Activated T-cell treated with anti-CD3 and anti-CD28 coated beads, Interleukin-2, amount 50 U/mL, for 72 hours (primary cell): ENCODE measurements at regions not wholly inside any gene's neighbourhood (a gene's known extent, or its start where the extent isn't known, plus 50 kb on each side); places are given as distances from the start of the nearest gene placed in this dataset.
"Not testable (repeated sequence)": the region's sequence is repeated elsewhere in the genome, so short reads cannot be mapped to it uniquely, and the experiment has no call there.

ENCODE experiments used
- ATAC-seq, 2 donors: fragments of 150-1000 bp; cut with Tn5 transposase; replicated peaks in 1 of 2; 2 replicates each; pipeline ENCODE4 v1.10.0; 2021; ENCODE audit warnings: moderate library complexity in 2 of 2, mild to moderate bottlenecking in 1 of 2
- DNase-seq, 2 donors: peaks; one replicate each; pipeline ENCODE4 v3.0.0; 2021 to 2022; ENCODE audit warnings: mixed read lengths in 1 of 2
- H3K27ac Mint-ChIP-seq: one replicate; pipeline ENCODE4 v1.8.0; 2022; ENCODE audit warnings: mild to moderate bottlenecking, moderate library complexity, mixed read lengths
- H3K27me3 Mint-ChIP-seq: one replicate; pipeline ENCODE4 v1.8.0; 2022; ENCODE audit warnings: low read depth, mixed read lengths
- H3K36me3 Mint-ChIP-seq, 2 donors: one replicate each; pipeline ENCODE4 v1.8.0; 2022; ENCODE audit warnings: mixed read lengths in 2 of 2, mild to moderate bottlenecking in 1 of 2; ENCODE audit not compliant: insufficient read depth in 2 of 2
- H3K4me1 Mint-ChIP-seq: one replicate; pipeline ENCODE4 v1.8.0; 2022; ENCODE audit warnings: low read depth, mixed read lengths
- H3K4me3 Mint-ChIP-seq, 2 donors: one replicate each; pipeline ENCODE4 v1.8.0; 2022; ENCODE audit warnings: mild to moderate bottlenecking in 2 of 2, mixed read lengths in 2 of 2, moderate library complexity in 2 of 2
- H3K9me3 Mint-ChIP-seq, 2 donors: one replicate each; pipeline ENCODE4 v1.8.0; 2022; ENCODE audit warnings: mixed read lengths in 2 of 2

DNA sequence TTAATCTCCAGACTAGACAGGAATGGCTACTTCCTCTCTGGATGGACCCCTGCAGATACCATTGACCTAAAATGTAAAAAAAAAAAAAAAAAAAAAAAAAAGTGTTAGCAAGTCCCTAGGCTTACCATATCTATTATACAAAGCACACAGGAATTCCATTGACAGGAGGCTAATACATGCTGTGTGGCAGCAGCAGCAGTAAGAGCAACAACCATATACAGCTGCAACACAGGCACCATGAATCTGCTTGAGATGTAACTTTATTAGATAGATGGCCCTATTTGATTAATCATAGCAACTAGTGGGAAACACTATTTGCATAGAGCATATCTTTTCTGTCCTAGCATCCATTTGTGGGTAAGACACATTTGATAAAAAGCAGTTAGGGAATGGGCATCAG, 1447.1 kb downstream of the FAM181B start:
- Mint-ChIP-seq H3K4me3 (no peak overlapping the region), H3K27ac (no peak overlapping the region), H3K4me1 (no peaks in the 10 kb centered on the region), H3K9me3 (peaks cover 10 to 16% of the 10 kb centered on the region in 2 donors), H3K27me3 (no peaks in the 10 kb centered on the region), H3K36me3 (peaks cover 0 to 2% of the 10 kb centered on the region in 2 donors)
- no peak for ATAC-seq
- DNase-seq = no peak

DNA sequence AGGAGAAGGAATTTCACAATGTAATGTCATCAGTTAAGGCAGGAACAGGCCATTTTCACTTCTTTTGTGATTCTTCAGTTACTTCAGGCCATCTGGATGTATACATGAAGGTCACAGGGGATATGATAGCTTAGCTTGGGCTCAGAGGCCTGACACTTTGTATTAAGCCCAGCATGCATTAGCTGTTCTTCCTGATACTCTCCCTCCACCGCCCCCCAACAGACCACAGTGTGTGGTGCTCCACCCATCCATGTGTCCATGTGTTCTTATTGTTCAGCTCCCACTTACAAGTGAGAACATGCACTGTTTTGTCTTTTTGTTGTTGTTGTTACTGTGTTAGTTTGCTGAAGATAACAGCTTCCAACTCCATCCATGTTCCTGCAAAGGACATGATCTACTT, 1453.4 kb downstream of the FAM181B start:
- H3K27me3 Mint-ChIP-seq, DNase-seq, H3K4me1 Mint-ChIP-seq, H3K27ac Mint-ChIP-seq, H3K36me3 Mint-ChIP-seq, H3K4me3 Mint-ChIP-seq, ATAC-seq: not testable (repeated sequence)
- peaks cover 8 to 14% of the 10 kb centered on the region in 2 donors for H3K9me3 Mint-ChIP-seq

DNA sequence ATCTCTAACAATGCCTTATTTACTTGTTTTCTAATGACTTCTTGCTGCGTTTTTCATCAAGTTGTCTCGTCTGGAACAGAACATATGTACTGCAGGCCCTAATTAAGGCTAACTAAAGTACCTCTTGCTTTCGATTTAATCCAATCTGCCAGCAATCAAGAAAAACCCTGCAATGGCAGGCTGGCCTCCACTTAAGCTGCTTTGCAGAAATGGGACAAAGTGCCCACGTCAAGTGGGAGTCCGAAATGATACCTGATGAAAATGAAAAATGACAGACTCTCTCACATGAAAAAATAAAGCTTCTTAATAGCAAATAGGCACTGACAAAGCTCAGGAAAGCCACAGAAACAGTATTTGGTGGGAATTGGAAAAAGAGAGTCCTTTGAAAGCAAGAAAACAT, 1454.7 kb downstream of the FAM181B start:
- no peak for ATAC-seq
- H3K4me1 Mint-ChIP-seq = no peaks in the 10 kb centered on the region
- no peak overlapping the region for H3K27ac Mint-ChIP-seq
- H3K4me3 Mint-ChIP-seq = no peak overlapping the region
- DNase-seq = no peak
- H3K27me3 Mint-ChIP-seq = no peaks in the 10 kb centered on the region
- H3K36me3 Mint-ChIP-seq = no peaks in the 10 kb centered on the region
- peaks cover 8 to 14% of the 10 kb centered on the region in 2 donors for H3K9me3 Mint-ChIP-seq

DNA sequence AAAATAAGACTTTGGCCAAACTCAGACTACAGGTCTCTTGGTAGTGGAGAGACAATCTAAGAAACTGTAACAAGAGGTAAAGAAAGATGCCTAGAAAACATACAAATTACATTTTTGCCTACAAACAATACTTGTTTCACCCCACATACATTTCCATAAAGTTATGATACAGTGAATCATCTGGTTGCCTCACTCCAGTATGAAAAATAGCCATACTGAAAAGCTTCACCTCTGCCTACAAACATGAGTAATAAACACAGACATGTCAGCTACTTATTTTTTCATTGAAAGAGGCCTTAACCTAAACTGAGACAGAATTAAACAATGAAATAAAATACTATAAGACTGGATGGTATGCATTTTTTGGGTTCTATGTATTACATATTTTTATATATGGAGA, 1463.0 kb downstream of the FAM181B start:
- no peak overlapping the region for H3K27ac Mint-ChIP-seq
- ATAC-seq (no peak), DNase-seq (no peak)
- no peaks in the 10 kb centered on the region for H3K9me3 Mint-ChIP-seq
- H3K27me3 Mint-ChIP-seq = no peaks in the 10 kb centered on the region
- H3K4me3 Mint-ChIP-seq = no peak overlapping the region
- H3K36me3 Mint-ChIP-seq = no peaks in the 10 kb centered on the region
- H3K4me1 Mint-ChIP-seq = no peaks in the 10 kb centered on the region

DNA sequence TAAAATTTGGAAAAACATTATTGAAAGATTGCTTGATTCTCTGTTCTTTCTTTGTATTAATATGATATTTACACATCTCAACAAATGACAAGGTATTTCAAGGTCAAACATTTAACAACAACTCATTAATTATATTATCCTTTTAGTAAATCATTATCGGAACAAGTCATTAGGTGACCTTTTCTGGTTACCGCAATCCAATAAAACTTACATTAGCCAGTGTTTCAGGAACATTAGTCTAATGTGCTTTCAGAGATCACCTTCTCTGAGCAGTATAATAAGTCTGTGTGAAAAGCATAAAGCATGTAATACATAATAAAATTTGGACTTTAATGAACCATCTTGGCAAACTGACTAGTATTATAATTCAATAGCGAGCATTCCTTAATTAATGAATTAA, 1466.4 kb downstream of the FAM181B start:
- no peak for ATAC-seq
- no peak for DNase-seq
- H3K27me3 Mint-ChIP-seq = no peaks in the 10 kb centered on the region
- no peaks in the 10 kb centered on the region for H3K36me3 Mint-ChIP-seq
- H3K4me1 Mint-ChIP-seq = no peaks in the 10 kb centered on the region
- no peaks in the 10 kb centered on the region for H3K9me3 Mint-ChIP-seq
- H3K4me3 Mint-ChIP-seq = no peak overlapping the region
- no peak overlapping the region for H3K27ac Mint-ChIP-seq

DNA sequence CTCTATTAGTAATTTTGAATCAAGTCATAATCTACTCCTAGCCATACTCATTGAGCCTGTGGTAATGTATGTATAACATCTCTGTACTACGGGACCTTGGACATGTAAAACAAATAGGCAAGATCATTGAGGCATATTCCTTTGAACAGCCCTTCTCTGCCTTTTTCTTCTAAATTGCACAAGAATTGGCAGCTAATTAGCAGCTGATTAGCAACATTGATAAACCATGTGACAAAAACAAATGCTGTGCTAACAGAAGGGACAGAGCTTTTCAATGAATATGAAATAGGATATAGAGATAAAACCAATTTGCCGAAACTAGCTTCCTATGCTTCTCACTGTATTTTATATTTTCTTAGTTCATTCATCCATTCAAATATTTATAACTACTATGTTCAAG, 1474.2 kb downstream of the FAM181B start:
- Mint-ChIP-seq H3K4me1 (no peaks in the 10 kb centered on the region), H3K9me3 (peaks cover 0 to 4% of the 10 kb centered on the region in 2 donors), H3K4me3 (no peak overlapping the region), H3K36me3 (no peaks in the 10 kb centered on the region), H3K27me3 (no peaks in the 10 kb centered on the region), H3K27ac (no peak overlapping the region)
- ATAC-seq (no peak), DNase-seq (no peak)

DNA sequence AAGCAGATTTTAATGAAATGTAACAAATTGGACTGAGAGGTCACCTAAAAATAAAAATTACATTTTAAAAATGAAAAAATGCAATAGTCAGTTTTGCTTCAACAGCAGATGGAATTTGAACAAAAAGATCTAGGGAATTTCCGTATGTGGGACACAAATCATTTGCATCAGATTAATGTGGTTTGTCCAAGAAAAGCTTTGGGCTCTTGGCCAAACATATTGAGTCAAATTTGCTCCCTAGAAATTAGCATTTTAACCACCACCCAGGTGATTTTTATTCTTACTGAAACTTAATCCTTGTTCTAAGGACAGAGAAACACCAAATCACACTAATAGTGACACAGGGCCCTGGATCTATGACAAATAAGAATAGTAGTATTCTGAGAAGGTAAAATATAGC, 1477.8 kb downstream of the FAM181B start:
- ATAC-seq = no peak
- Mint-ChIP-seq H3K36me3 (no peaks in the 10 kb centered on the region), H3K9me3 (peaks cover 0 to 3% of the 10 kb centered on the region in 2 donors), H3K27me3 (no peaks in the 10 kb centered on the region), H3K4me3 (no peak overlapping the region), H3K4me1 (no peaks in the 10 kb centered on the region), H3K27ac (no peak overlapping the region)
- no peak for DNase-seq

DNA sequence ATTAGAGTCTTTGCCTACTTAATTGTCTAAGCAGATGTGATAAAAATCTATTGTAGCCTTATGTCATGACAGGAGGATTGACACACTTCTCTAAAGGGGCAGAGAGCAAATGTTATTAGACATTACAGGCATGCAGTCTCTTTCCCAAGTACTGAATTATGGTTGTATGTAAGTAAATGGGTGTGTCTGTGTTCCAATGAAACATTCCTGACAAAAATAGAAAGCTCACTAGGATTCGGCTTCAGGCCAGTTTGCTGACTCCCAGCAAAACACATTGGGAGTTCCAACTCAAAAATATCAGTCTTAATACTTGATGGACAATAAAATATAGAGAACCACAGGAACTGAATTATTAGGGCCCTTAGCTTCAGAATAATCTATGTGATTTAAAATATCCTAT, 1480.4 kb downstream of the FAM181B start:
- no peak for DNase-seq
- no peak overlapping the region for H3K4me3 Mint-ChIP-seq
- no peaks in the 10 kb centered on the region for H3K27me3 Mint-ChIP-seq
- peaks cover 0 to 1% of the 10 kb centered on the region in 2 donors for H3K9me3 Mint-ChIP-seq
- H3K4me1 Mint-ChIP-seq = no peaks in the 10 kb centered on the region
- no peaks in the 10 kb centered on the region for H3K36me3 Mint-ChIP-seq
- H3K27ac Mint-ChIP-seq = no peak overlapping the region
- ATAC-seq = no peak

DNA sequence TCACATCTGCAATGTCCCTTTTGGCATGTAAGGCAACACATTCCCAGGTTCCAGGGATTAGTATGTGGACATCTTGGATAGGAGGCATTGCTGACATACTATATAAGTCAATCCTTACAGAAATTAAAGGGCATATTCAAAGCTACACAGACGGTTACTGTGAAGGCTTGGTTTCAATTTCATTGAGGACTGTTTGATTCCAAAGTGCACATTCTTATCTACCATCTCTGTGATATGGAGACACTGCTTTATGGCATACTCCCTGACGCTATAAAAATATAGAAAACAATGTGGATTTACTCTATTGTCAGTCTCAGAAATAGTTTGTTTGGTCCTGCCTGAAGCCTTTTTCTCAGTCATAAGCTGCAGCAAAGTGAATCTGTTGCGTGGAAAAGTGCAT, 1486.7 kb downstream of the FAM181B start:
- H3K27ac Mint-ChIP-seq = no peak overlapping the region
- no peak for ATAC-seq
- no peaks in the 10 kb centered on the region for H3K36me3 Mint-ChIP-seq
- no peak overlapping the region for H3K4me3 Mint-ChIP-seq
- no peaks in the 10 kb centered on the region for H3K4me1 Mint-ChIP-seq
- DNase-seq = no peak
- H3K27me3 Mint-ChIP-seq = no peaks in the 10 kb centered on the region
- H3K9me3 Mint-ChIP-seq = peaks cover 5 to 7% of the 10 kb centered on the region in 2 donors

DNA sequence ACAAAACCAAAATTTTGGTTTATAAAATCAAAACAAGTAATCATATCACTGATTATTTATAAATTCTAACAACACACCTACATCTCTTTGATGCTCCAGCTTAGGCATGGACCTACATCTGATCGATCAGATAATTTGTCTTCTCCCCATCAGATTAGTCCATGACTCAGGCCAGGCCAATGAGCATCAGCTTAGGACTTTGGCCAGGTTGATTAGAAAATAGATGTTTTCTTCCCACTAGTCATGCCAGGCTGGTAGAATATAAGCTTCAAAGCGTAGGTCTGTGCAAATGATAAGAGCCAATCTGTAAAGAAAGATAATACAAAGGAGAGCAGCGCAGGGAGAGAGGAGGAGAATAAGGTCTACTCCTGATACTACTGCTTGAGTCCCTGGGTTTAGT, 1487.9 kb downstream of the FAM181B start:
- Mint-ChIP-seq H3K36me3 (no peaks in the 10 kb centered on the region), H3K4me3 (no peak overlapping the region), H3K4me1 (no peaks in the 10 kb centered on the region), H3K9me3 (peaks cover 5 to 7% of the 10 kb centered on the region in 2 donors), H3K27me3 (no peaks in the 10 kb centered on the region), H3K27ac (no peak overlapping the region)
- no peak for ATAC-seq
- DNase-seq = no peak

DNA sequence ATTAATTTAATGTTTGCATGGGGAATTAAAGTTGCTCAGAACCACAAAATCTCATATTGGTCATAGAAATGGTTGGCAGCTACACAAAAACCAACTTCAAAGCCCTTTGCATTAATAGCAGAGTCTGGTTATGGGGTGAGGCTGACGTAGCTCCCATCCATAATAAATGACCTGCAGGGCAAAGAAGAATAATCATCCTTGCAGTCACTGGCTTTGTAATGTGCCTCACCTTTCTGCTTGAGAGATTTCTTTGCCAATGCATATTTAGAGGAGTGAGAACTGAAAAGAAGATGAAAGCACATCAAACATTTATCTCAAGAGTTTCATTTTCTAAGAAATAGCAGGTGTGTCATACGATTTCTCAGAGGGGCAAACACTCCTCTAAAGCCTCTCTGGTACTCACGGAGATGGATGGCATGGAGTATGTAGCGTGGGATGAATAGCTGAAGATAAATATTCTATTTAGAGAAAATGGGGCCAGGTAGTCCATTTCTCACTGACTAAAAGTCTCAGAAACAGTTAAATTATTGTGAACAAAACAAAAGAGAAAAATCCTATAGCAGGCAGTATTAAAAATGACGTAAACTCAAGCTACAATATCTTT, 1491.9 kb downstream of the FAM181B start:
- H3K36me3 Mint-ChIP-seq = no peaks in the 10 kb centered on the region
- ATAC-seq = no peak

DNA sequence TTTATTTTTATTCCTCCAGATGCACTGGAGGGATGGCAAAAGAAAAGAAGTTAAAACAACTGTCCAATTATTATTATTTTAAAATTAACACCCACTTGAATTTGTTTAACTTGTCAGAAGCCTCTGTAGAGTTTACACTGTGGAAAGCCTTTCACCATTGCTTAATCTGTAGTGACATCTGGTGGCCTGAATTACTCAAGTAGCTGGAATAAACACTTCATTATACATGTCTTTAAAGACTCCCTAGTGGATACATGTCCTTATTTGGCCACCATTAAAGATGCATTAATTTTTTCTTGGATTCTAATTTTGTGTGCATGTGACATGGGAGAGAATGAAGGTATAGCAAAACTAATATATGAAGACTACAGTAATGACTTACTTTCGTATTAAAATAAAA, 1496.5 kb downstream of the FAM181B start:
- no peaks in the 10 kb centered on the region for H3K4me1 Mint-ChIP-seq
- no peak overlapping the region for H3K4me3 Mint-ChIP-seq
- H3K36me3 Mint-ChIP-seq = no peaks in the 10 kb centered on the region
- DNase-seq (no peak), ATAC-seq (no peak)
- H3K27me3 Mint-ChIP-seq = no peaks in the 10 kb centered on the region
- H3K27ac Mint-ChIP-seq = no peak overlapping the region
- H3K9me3 Mint-ChIP-seq = peaks cover 0 to 8% of the 10 kb centered on the region in 2 donors

More for the DNA sequence above, 1491.9 kb downstream of the FAM181B start:
- Mint-ChIP-seq H3K4me3 (no peak overlapping the region), H3K27ac (no peak overlapping the region), H3K27me3 (no peaks in the 10 kb centered on the region), H3K4me1 (no peaks in the 10 kb centered on the region), H3K9me3 (peaks cover 2 to 6% of the 10 kb centered on the region in 2 donors)
- no peak for DNase-seq

DNA sequence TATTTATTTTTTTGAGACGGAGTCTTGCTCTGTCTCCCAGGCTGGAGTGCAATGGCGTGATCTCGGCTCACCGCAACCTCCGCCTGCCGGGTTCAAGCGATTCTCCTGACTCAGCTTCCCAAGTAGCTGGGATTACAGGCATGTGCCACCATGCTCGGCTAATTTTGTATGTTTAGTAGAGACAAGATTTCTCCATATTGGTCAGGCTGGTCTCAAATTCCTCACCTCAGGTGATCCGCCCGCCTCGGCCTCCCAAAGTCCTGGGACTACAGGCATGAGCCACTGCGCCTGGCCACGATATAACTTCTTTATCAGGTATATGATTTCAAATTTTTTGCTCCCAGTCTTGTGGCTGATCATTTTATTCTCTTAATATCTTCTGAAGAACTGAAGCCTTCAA, 1506.3 kb downstream of the FAM181B start:
- DNase-seq, H3K9me3 Mint-ChIP-seq, H3K4me3 Mint-ChIP-seq, H3K27me3 Mint-ChIP-seq, H3K4me1 Mint-ChIP-seq, H3K36me3 Mint-ChIP-seq, ATAC-seq, H3K27ac Mint-ChIP-seq: not testable (repeated sequence)

DNA sequence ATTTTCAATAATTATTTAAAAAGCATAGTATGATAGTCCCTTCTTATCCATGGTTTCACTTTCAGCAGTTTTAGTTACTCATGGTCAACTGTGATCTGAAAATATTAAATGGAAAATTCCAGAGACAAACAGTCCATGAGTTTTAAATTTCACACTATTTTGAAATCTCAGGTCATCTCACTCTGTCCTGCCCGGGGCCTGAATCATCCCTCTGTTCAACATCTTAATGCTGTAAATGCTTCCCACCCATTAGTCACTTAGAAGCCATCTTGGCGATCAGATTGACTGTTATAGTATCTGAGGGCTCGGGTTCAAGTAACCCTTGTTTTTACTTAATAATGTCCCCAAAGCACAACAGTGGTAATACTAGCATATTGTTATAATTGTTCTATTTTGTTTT, 1509.3 kb downstream of the FAM181B start:
- Mint-ChIP-seq H3K27me3 (no peaks in the 10 kb centered on the region), H3K4me3 (no peak overlapping the region), H3K27ac (no peak overlapping the region), H3K4me1 (no peaks in the 10 kb centered on the region), H3K36me3 (no peaks in the 10 kb centered on the region), H3K9me3 (peaks cover 9% of the 10 kb centered on the region in 2 donors)
- no peak for ATAC-seq
- DNase-seq = no peak
